ENCODE measurements at regions not wholly inside any gene's neighbourhood (a gene's known extent, or its start where the extent isn't known, plus 50 kb on each side); places are given as distances from the start of the nearest gene placed in this dataset.

GRCh38 chr13:26456650-26457049, 100.8 kb upstream of the WASF3 start:
- H3K27ac ChIP-seq = no peak overlapping the region
- H3K4me3 ChIP-seq = no peak overlapping the region

DNA sequence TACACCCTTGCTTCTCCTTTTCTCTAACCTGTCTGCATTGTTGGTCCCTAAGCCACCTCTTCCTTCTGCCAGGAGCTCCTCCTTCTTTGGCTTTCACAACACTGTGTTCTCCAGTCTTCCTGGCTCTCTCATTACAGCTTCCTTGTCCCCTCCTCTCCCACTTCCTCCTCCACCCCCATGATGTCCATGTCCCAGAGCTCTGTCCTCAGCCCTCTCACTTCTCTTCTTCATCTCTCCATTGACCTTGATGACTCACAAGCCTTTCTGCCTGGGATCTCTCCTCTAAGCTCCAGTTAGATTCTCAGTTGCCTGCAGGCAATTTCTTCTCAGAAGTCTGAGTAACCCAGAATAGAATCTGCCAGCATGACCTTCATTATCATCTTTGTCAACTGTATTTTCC, 100.3 kb upstream of the WASF3 start:
- H3K27ac ChIP-seq = no peak overlapping the region
- no peak overlapping the region for H3K4me3 ChIP-seq

DNA sequence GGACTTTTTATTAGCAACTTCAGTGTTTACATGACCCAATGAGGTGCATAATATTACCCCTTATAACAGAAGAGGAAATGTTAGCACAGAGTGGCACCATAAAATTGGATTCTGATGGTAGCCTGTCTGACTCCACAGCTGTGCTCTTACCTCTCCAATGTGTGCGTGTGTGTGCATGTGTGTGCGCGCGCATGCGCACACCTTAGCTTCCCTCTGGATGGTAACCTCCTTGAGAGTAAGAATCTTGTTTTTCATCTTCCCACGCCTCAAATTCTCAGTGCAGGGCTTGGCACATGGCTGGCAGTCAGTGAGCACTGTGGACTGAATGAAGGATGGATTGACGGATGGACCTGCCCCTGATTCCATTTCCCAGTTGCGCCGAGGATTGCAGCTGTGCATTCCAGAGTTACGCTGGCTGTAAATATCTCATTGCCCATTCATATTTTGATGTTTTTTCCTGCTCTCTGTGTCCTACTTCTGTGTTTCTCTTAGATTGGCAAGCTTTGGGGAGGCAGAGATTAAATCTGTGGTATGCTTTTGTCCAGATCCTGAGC, 99.2 kb upstream of the WASF3 start:
- no peak overlapping the region for H3K27ac ChIP-seq
- no peak overlapping the region for H3K4me3 ChIP-seq

DNA sequence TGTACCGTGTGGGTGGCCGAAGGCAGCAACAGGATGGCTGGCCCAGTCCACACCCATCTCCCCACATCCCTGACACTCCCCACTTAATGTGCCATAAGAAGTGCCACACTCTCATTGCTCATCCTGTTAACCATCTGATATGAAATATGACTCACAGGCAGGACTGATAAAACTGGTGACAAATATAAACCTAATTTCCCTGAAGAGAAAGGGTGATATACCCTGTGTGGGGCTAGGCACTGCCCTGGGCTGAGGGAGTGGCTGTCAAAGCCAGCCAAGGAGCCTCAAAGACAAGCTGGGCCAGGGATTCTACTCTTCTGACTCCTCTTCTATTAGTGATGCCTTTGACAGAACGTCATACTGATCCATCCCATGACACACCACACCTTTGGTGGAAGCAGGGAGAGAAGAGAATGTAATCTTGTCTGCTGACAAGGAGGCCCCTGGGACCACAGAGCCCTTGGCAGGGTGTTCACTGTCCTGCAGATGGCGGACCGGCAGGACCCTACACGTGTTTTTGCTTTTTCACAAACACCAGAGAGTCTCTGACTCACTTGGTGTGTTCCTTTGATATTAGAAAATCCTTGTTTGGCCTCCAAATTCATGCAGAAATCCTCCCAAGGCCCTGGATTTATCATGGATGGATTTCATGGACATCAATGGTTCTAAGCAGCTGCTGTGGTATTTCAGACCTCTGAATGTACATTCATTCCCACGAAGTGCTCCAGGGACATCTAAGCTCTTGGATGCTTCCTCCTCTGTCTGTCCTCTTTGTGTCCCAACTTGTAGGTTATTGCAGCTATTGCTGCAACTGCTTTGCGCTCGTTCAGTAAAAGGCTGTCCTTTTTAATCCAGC, 98.0 kb upstream of the WASF3 start:
- Histone ChIP-seq H3K4me3 (no peak overlapping the region), H3K27ac (no peak overlapping the region)

GRCh38 chr13:26460648-26461047, 96.8 kb upstream of the WASF3 start:
- Histone ChIP-seq H3K27ac (no peak overlapping the region), H3K4me3 (no peak overlapping the region)

DNA sequence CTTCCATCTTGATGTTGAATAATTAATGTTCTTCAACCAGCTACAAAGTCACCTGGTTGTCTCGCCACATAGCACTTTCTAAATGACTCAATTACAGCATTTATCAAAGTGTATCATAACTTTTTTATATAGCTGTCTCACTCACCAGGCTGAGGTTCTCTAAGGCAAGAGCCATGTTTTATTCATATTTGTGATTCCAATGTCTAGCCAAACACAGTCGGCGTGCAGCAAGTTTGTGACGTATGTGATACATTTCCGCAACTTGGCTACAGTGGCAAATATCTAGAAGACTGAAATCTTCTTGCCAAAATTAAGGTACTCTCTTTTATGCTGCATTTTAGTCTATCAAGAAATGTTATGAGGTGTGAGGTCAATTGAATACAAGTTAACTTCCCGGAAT, 94.2 kb upstream of the WASF3 start:
- no peak overlapping the region for H3K27ac ChIP-seq
- no peak overlapping the region for H3K4me3 ChIP-seq

- Histone ChIP-seq H3K4me3 (no peak overlapping the region), H3K27ac (no peak overlapping the region)
Observed at GRCh38 chr13:26463848-26464247, 93.6 kb upstream of the WASF3 start.

DNA sequence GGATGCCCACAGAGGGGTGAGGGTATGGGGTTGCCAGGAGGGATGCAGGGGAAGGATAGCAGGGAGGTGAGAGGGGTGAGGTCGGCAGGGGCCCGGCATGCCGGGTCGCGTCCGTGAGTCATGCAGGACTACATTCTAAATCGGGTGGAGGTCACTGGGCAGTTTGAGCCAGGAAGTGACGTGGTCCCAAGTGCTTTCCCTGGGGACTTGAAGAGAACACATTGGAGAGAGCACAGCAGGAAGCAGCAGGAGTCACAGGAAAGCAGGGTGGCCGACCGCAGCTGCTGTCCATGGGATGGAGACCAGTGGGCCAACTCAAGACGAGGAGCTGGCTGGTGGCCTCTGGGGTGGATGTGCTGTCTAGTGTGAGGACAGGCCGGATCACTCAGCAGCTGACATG, 92.0 kb upstream of the WASF3 start:
- no peak overlapping the region for H3K27ac ChIP-seq
- no peak overlapping the region for H3K4me3 ChIP-seq

DNA sequence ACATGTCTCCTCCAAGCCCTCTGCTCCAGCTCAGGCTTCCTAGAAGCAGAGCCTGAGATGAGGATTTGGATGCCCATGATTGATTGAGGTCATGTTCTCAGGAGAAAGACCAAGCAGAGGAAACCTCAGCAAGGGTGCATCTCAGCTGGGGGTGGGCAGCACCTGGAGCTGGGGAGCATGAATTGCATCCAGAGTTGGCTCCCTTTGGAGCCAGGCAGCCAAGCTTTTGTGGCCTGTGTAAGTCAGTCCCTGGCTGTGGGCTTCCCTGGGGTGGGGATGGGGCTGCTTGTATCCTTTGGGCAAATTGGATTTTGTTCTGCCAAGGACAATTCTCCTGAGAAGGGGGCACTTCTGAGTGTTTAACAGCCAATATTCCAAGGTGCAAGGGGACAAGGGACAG, 91.5 kb upstream of the WASF3 start:
- Histone ChIP-seq H3K27ac (no peak overlapping the region), H3K4me3 (no peak overlapping the region)

DNA sequence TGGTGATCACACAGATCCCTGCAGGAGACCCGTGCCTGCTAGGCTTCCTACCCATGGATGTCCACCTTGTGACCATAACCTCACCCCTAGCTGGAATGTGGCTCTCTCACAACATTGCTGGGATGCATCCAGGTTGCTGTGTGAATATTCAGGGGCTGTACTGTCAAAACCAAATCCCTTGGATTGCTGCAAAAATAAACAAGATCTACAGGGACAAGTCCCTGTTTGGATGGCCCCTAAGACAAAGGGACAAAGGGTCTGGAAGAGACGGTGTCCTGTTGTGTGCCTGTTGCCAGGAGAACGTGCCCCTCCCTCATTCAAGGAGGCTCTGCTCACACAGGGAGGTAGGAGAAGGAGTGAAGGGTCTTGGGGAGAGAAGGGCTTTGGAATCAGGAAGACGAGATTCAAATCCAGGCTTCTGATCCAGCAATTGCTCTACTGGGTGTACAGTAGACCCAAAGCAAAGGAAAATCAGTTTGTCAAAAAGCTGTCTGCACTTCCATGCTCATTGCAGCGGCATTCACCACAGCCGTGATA, 89.2 kb upstream of the WASF3 start:
- Histone ChIP-seq H3K27ac (no peak overlapping the region), H3K4me3 (no peak overlapping the region)

DNA sequence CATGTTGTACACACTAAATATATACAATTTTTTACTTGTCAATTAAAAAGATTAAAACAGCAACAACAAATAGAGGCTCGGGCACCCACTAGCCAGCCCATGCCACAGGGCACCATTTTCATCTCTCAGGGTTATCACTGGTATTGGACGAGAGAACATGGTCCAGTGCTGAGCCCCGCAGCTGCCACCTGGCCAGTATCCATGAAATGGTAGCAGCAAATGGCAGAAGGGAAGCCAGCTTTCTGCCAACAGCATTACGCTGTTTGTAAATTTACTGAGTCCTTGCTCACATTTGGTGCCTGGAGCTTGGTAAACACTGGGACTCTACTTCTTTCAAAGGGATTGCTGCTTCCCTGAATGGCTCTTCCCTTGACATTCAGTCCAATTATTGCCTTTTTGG, 87.9 kb upstream of the WASF3 start:
- no peak overlapping the region for H3K27ac ChIP-seq
- H3K4me3 ChIP-seq = no peak overlapping the region

GRCh38 chr13:26471807-26472206, 85.7 kb upstream of the WASF3 start:
- Histone ChIP-seq H3K4me3 (no peak overlapping the region), H3K27ac (no peak overlapping the region)

DNA sequence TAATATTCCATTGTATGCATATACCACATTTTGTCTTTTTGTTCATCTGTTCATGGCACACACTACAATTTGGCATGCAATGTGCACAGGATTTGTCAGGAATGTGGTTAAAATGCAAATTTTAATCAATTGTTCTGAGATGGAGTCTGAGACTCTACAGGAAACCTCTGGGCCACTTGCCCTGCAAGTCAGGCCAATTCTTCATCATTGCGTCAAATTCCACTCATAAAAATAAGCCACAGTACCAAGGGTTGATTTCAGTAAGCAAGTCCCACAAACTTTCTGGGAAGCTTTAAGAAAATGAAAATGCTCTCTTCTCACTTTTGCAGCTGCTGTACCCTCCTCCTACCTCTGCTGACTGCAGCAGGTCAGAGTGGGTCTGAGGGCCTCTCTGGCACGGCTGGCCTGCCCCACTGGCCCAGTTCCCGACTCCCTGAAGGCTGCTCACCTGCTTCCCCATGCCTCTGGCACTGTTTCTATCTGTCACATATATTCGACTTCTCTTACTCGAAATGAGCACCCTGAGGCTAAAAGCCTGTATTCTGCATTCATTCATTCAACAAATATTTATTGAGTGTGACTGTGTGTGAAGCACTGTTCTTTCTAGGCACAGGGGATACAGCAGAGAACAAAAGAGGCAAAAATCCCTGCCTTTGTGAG, 83.8 kb upstream of the WASF3 start:
- Histone ChIP-seq H3K27ac (no peak overlapping the region), H3K4me3 (no peak overlapping the region)

GRCh38 chr13:26474286-26474685, 83.2 kb upstream of the WASF3 start:
- H3K4me3 ChIP-seq = no peak overlapping the region
- no peak overlapping the region for H3K27ac ChIP-seq

DNA sequence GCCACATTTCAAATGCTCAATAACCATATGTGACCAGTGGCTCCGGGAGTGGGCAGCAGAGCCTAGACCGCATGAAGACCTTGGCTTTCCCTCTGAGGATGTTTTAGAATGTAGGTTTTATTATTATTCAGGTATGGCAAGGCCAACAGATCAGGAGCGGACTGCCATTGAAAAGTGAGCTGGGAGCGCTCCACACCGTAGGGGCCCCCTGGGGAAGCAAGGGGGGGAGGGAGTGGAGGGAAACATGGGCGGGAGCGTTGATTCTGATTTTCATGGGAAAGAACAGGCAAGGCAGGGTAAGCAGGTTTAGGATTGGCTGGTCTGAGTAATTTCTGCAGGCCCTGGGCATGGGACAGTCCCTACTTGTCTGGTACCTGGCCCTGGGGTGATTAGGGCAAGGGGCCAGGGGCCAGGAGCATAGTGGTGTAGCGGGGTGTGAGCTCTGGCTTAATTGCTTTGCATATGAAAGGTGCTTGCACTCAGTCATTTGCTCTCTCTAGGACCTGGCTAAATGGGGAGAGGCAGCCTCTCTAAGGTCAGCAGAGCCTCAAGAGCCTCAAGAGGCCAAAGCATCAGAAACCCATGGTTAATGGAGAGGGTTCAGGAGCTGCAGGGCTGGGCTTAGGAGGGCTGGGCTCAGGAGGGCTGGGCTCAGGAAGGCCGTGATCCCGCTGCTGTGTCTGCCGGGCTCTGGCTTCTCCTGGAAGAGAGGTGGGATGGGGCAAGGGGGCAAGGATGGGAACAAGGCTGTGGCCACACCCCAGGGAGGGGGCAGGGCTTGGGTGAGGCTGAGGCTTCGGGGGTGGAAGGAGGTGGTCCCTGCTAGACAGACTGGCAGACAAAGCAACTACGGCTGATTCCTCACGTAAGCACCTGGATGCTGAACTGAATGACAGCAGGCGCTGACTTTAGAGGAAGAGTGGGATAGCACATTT, 82.0 kb upstream of the WASF3 start:
- H3K27ac ChIP-seq = peak overlapping the region in 1 of 21 experiments; percentile 49
- H3K4me3 ChIP-seq = no peak overlapping the region

DNA sequence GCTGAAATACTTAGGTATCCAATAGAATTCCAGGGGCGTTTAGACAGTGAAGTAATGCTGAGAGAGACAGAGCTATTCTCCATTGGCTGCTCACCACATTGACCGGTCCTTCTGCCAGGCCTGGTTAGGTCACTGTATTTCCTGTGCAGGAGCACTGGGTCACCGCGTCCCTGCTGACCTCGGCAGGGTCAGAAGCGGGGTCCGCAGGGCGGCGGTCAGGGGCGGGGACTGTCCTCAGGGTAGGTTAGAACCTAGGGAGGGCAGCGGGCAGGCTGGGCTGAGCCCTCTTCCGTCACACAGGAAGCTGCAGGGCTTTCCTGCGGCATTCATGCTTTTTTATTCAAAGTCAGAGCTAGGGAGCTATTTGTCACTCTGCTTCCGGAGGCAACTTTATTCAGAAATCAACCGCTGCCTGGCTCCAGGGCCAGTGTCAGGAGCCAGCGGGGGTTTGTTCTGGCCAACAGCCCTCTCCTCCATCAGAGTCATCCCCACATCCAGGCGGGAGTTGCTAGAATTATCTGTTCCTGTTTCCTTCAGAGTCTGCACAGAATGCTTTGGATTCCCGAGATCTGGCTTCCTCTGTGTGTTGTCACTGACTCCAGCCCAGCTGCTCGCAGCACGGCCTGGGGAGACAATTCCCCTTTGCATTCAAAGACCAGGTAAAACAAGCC, 81.2 kb upstream of the WASF3 start:
- H3K4me3 ChIP-seq = peak overlapping the region in 1 of 7 experiments; percentile 8
- H3K27ac ChIP-seq = peak overlapping the region in 3 of 21 experiments; percentile 16 to 49 (median 39)

- Histone ChIP-seq H3K27ac (peak overlapping the region in 1 of 21 experiments; percentile 39), H3K4me3 (no peak overlapping the region)
Observed at GRCh38 chr13:26476782-26477142, 80.7 kb upstream of the WASF3 start.

GRCh38 chr13:26477681-26478080, 79.8 kb upstream of the WASF3 start:
- no peak overlapping the region for H3K4me3 ChIP-seq
- H3K27ac ChIP-seq = no peak overlapping the region

GRCh38 chr13:26480246-26480855, 77.1 kb upstream of the WASF3 start:
- H3K27ac ChIP-seq = no peak overlapping the region

More at GRCh38 chr13:26480246-26480855, 77.1 kb upstream of the WASF3 start:
- H3K4me3 ChIP-seq = no peak overlapping the region
